ENCODE measurements at regions not wholly inside any gene's neighbourhood (a gene's known extent, or its start where the extent isn't known, plus 50 kb on each side); places are given as distances from the start of the nearest gene placed in this dataset.

DNA sequence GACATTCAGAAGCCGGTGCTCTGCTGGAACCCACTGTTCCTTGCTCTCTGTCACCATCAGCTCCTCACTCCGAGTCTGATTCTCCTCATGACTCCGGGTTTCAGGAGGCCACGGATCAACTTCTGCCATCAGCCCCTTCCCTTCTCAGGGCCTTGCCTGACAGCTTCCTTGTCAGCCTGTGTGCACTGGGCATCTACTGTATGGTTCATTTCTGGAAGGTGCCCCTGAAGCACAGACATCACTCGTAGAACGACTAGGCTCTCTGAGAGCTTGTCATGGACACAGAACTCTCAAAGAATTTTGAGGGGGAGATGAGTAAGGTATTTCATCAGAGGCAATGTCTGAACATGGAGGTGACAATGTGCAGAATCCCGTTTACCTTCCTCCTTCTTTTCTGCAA lies 396.1 kb downstream of the TNS3 start:
- TF ChIP-seq POLR2AphosphoS5 (IDR thresholded peaks at IDR 0.05; ENCODE audit: borderline replicate concordance, low read depth, low read length) = no peak
- no peak for TF ChIP-seq EZH2 (IDR thresholded peaks at IDR 0.05)
- TF ChIP-seq FOXP2 (optimal IDR thresholded peaks at IDR 0.05; ENCODE audit: control extremely low read depth, extremely low read length, insufficient read depth) = no peak

Measured in SK-N-MC (cell line).